ENCODE measurements at regions not wholly inside any gene's neighbourhood (a gene's known extent, or its start where the extent isn't known, plus 50 kb on each side); places are given as distances from the start of the nearest gene placed in this dataset.

DNA sequence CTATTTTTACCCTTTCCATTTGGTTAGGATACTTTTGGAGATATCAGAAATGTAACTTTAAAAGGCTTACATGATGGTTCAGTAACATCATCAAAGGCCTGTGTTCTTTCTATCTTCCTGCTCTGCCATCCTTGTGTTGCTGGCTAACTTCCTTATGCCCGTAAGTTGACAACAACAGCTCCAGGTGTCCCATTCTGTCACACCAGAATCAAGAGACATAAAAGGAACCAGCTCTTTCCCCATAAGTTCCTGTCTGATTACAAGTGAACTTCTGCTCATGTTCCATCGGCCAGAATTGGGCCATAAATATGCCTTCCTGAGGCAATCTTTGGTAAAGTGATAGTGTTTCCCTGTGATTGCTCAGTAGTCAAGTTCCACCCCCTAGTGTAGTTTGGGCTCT, 92.4 kb downstream of the FAM170A start:
- TF ChIP-seq RAD21 (IDR thresholded peaks at IDR 0.05; ENCODE audit: low read length) (no peak), POLR2A (IDR thresholded peaks at IDR 0.05; ENCODE audit: low read depth, low read length) (no peak), RCOR1 (IDR thresholded peaks at IDR 0.05; ENCODE audit: insufficient replicate concordance, low read length) (no peak), CEBPB (IDR thresholded peaks at IDR 0.05; ENCODE audit: low read depth, low read length) (no peak), RFX5 (IDR thresholded peaks at IDR 0.05; ENCODE audit: low read depth, low read length) (no peak), NFE2L2 (IDR thresholded peaks at IDR 0.05; ENCODE audit: low read depth, low read length) (no peak), MAFK (IDR thresholded peaks at IDR 0.05; ENCODE audit: low read depth, low read length) (no peak), BHLHE40 (IDR thresholded peaks at IDR 0.05; ENCODE audit: low read depth, low read length) (no peak)
- TF ChIP-seq, protein P1, sequence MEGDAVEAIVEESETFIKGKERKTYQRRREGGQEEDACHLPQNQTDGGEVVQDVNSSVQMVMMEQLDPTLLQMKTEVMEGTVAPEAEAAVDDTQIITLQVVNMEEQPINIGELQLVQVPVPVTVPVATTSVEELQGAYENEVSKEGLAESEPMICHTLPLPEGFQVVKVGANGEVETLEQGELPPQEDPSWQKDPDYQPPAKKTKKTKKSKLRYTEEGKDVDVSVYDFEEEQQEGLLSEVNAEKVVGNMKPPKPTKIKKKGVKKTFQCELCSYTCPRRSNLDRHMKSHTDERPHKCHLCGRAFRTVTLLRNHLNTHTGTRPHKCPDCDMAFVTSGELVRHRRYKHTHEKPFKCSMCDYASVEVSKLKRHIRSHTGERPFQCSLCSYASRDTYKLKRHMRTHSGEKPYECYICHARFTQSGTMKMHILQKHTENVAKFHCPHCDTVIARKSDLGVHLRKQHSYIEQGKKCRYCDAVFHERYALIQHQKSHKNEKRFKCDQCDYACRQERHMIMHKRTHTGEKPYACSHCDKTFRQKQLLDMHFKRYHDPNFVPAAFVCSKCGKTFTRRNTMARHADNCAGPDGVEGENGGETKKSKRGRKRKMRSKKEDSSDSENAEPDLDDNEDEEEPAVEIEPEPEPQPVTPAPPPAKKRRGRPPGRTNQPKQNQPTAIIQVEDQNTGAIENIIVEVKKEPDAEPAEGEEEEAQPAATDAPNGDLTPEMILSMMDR (conservative IDR thresholded peaks at IDR 0.05; ENCODE audit: low read depth, low read length), result no peak
- TF ChIP-seq, protein P2, sequence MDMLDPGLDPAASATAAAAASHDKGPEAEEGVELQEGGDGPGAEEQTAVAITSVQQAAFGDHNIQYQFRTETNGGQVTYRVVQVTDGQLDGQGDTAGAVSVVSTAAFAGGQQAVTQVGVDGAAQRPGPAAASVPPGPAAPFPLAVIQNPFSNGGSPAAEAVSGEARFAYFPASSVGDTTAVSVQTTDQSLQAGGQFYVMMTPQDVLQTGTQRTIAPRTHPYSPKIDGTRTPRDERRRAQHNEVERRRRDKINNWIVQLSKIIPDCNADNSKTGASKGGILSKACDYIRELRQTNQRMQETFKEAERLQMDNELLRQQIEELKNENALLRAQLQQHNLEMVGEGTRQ (IDR thresholded peaks at IDR 0.05; ENCODE audit: low read depth, low read length), result no peak
- TF ChIP-seq, protein P3, sequence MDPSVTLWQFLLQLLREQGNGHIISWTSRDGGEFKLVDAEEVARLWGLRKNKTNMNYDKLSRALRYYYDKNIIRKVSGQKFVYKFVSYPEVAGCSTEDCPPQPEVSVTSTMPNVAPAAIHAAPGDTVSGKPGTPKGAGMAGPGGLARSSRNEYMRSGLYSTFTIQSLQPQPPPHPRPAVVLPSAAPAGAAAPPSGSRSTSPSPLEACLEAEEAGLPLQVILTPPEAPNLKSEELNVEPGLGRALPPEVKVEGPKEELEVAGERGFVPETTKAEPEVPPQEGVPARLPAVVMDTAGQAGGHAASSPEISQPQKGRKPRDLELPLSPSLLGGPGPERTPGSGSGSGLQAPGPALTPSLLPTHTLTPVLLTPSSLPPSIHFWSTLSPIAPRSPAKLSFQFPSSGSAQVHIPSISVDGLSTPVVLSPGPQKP (IDR thresholded peaks at IDR 0.05; ENCODE audit: borderline replicate concordance, low read depth, low read length), result no peak
